Fibroblast of villous mesenchyme (primary cell): ENCODE measurements at regions not wholly inside any gene's neighbourhood (a gene's known extent, or its start where the extent isn't known, plus 50 kb on each side); places are given as distances from the start of the nearest gene placed in this dataset.

ENCODE experiments used
- DNase-seq: peaks from one replicate; pipeline ENCODE4 v3.0.0-alpha.2; 2010; ENCODE audit warnings: low read depth
- H3K4me3 ChIP-seq: 2 replicates; pipeline ENCODE4 v1.5.1; 2011; ENCODE audit warnings: low read depth, mild to moderate bottlenecking, low read length
- TF ChIP-seq, protein P1 (sequence below): IDR thresholded peaks from 2 replicates; pipeline ENCODE4 v1.5.1; 2012; ENCODE audit warnings: low read depth, mild to moderate bottlenecking, low read length; ENCODE audit not compliant: insufficient read depth

DNA sequence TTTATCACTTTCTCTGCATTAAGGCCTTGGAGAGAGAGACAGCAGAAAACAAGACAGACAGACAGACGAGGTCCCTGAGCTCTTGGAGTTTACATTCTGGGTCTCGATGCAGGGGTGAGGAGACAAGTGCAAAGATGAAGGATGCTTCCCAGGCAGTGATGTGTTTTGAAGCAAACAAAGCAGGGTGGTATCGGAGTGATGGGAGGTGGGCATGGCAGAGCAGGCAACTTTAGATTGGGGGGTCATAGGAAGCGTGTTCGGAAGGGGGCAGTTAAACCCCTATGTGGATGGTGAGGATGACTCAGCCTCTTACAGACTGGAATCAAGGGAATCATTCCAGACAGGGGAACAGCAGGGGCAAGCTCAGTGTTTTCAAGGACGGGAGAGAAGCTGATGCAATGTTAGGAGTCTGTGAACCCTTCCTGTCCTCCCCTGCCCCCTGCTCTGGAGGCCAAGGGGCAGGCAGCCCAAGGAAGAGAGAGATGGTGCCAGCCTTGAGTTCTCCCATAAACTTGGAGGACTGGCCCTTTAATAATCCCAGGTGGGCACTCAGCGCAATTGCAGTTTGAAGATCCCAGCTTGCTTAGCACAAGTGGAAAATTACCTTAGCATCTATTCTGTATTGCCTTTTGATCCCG, 180.2 kb downstream of the CHST1 start:
- TF ChIP-seq, protein P1, sequence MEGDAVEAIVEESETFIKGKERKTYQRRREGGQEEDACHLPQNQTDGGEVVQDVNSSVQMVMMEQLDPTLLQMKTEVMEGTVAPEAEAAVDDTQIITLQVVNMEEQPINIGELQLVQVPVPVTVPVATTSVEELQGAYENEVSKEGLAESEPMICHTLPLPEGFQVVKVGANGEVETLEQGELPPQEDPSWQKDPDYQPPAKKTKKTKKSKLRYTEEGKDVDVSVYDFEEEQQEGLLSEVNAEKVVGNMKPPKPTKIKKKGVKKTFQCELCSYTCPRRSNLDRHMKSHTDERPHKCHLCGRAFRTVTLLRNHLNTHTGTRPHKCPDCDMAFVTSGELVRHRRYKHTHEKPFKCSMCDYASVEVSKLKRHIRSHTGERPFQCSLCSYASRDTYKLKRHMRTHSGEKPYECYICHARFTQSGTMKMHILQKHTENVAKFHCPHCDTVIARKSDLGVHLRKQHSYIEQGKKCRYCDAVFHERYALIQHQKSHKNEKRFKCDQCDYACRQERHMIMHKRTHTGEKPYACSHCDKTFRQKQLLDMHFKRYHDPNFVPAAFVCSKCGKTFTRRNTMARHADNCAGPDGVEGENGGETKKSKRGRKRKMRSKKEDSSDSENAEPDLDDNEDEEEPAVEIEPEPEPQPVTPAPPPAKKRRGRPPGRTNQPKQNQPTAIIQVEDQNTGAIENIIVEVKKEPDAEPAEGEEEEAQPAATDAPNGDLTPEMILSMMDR, result no peak
- no peak for DNase-seq
- H3K4me3 ChIP-seq, result no peak overlapping the region

DNA sequence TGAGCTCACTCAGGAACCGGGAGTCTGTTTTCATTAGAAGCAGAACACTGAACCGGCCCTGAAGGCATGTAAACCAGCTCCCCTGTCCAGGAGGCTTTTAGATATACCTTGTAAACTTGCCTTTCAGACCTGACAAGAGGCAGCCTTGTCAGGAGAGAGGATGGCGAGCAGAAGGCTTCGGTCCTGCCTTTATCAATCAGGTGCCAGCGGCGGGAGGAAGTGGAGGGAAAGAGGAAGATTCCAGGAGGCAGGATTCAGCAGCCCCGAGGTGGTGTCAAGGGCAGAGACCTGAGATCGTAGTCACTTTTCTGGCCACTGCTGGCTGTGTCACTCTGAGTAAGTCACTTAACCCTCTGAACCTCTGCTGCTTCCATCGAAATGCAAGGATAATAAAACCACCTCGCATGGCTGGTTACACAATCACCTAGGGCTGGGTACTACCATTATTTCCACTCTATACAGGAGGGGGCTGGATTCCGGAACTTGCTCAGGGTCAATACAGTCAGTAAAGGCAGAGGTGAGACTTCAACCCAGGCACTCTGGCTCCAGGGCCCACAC, 181.0 kb downstream of the CHST1 start:
- TF ChIP-seq, protein P1, result no peak
- DNase-seq, result no peak
- no peak overlapping the region for H3K4me3 ChIP-seq

DNA sequence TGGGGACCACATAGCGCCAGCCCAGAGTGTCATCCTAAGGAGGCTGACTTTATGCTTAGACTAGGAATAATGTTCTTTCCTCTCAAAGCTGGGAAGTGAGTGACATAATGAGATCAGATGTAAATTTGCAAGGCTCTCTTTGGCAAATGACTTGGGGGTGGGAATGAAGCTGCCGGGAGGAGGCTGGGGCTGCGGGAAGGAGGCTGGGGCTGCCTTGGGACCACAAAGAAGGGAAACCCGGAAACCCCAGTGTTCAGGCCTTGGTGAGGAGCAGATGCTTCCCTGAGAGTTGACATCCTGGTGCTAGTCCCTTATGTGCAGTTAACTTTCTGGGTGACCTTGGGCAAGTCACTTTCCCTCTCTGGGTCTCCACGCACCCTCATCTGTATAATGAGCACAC, 182.0 kb downstream of the CHST1 start:
- no peak overlapping the region for H3K4me3 ChIP-seq
- TF ChIP-seq, protein P1, result no peak
- DNase-seq, result no peak

DNA sequence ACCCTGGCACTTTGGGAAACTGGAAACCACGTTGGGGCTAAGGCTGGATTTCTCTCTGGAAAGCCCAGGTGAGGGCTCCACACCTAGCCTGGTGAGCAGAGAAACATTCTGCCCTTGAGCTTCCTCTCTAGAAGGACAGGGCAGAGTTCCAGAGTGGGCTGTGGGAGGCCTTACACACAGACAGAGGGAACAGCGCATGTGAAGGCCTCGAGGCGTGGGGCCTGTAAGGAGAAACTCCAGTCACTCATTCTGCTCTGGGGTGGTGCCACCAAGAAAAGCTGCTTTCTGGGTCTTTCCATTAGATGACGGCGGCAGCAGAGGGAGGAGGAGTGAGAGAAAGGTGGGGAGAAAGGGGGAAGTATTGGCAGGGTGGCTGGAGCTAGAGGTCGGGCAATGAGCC, 183.1 kb downstream of the CHST1 start:
- no peak overlapping the region for H3K4me3 ChIP-seq
- no peak for DNase-seq
- TF ChIP-seq, protein P1, result no peak

DNA sequence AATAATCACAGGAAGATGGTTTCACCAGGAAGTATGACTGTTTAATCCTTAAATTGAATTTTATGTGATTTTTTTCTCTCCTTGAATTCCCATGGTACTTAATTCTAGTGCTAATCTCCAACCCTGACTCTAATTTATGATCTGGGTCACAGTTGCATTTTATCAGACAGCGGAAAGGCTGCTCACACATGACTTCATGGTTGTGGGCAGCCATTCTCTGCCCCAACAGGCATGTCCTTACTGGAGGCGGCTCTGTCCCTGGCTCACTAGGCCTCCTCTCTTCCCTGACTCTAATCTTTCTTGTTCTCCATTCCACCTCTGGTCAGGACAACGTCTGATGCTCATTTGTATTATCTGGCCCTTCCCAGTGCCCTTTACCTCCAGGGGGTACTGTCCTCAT, 184.4 kb downstream of the CHST1 start:
- no peak overlapping the region for H3K4me3 ChIP-seq
- TF ChIP-seq, protein P1, result no peak
- DNase-seq, result no peak

DNA sequence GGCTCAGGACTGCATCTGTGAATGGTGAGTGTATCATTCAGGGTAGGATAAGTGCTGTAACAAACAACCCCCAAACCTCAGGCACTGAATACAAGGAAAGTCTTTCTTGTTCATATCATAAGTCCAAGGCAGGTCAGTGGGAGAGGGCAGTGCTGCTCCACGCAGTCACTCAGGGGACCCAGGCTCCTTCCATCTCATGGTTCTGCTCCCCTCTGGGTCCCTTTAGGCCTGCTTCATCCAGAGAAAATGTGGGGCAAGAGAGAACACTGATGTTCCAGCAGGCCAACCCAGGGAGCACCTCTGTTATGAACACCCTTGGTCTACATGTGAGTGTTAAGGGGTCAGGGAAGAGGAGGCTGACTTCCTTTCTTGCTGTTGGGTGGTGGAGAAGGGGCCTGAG, 187.8 kb downstream of the CHST1 start:
- H3K4me3 ChIP-seq, result no peak overlapping the region
- DNase-seq, result no peak
- TF ChIP-seq, protein P1, result no peak

DNA sequence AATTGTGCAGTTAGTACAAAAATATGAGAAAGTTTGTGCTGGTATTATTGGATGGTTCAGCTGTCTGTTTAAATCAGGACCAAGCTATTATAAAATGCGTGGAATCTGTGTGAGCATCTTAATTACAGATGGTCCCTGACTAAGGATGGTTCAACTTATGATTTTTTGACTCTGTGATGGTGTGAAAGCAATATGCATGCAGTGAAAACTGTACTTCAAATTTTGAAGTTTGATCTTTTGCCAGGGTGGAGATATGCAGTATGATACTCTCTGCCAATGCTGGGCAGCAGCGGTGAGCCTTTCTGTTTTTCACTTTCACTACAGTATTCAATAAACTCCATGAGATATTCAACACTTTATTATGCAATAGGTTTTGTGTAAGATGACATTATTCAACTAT, 189.3 kb downstream of the CHST1 start:
- no peak for DNase-seq
- TF ChIP-seq, protein P1, result no peak
- no peak overlapping the region for H3K4me3 ChIP-seq
